ENCODE measurements at regions not wholly inside any gene's neighbourhood (a gene's known extent, or its start where the extent isn't known, plus 50 kb on each side); places are given as distances from the start of the nearest gene placed in this dataset.

DNA sequence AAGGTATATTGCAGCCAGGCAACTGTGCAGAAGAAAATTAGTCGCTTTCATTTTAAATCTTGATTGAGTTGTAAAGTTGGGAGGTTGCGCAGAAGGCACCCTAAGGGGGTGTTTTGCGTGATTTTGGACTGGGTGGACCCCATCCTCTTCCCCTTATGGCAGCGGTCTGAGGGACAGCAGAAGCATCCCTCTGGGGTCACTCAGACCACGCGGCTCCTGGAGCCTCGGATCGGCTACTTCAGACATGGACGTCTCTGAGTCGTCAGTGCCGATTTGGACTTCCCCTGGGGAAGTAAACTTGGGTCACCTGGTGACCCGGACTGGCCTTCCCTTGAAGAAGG lies 639.0 kb upstream of the DPP6 start:
- no peak for ATAC-seq
- no peak overlapping the region for H3K27ac Mint-ChIP-seq
- no peaks in the 10 kb centered on the region for H3K27me3 Mint-ChIP-seq
- no peaks in the 10 kb centered on the region for H3K4me1 Mint-ChIP-seq
- no peak for DNase-seq
- no peak overlapping the region for H3K4me3 Mint-ChIP-seq
- H3K9me3 Mint-ChIP-seq: peaks cover 14 to 52% of the 10 kb centered on the region in 2 donors

DNA sequence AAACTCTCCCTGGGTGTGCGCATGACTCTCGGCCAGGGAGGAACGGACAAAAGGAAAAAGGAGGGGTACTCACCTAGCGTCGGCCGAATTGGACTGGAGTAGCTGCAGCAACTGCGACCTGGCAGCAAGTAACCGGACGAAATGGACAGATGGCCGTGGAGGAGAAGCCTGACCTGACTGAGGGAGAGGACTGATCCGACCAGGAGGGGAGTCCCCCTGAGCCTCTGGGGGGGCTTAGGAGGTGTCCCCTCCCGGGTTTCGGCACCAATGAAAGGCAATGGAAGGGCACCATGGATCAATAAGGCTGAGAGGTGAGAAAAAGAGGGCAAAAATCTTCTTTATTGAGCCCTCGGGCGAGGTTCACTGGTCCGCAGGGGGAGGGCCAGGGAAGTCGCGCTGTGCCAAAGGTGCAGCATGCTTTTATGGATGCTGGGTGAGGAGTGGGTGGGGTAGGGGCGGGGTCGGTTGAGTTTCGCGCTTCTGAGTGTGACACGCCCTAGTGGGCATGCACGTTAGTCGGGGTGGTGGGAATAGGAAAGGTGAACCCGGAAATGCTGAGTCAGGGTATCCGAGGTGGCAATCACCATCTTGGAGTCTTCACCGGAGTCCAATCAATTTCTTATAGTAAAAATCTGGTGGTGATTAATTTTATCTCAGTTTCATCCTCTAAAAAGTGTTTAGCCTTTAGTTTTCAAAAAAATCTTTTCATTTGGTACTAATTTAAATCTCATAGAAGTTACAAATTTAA lies 638.5 kb upstream of the DPP6 start:
- DNase-seq (no peak), ATAC-seq (no peak)
- Mint-ChIP-seq H3K27ac (no peak overlapping the region), H3K4me1 (no peaks in the 10 kb centered on the region), H3K4me3 (no peak overlapping the region), H3K27me3 (no peaks in the 10 kb centered on the region), H3K9me3 (peaks cover 19 to 52% of the 10 kb centered on the region in 2 donors)

DNA sequence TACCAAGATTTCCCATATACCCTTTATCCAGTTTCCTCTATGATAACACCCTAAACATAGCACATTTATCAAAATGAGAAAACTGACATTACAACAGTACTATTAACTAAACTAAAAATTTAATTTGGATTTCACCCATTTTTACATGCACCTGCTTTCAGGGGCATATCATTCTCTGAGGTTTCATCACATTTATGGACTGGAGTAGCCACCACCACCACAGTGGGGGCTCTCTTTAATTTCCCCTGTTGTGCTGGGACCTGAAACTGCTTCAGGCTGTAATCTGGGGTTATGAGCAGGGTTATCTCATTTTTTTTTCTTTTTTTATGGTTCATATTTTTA lies 637.9 kb upstream of the DPP6 start:
- DNase-seq (no peak), ATAC-seq (no peak)
- Mint-ChIP-seq H3K27me3 (no peaks in the 10 kb centered on the region), H3K4me1 (no peaks in the 10 kb centered on the region), H3K4me3 (no peak overlapping the region), H3K27ac (no peak overlapping the region), H3K9me3 (peaks cover 19 to 52% of the 10 kb centered on the region in 2 donors)

DNA sequence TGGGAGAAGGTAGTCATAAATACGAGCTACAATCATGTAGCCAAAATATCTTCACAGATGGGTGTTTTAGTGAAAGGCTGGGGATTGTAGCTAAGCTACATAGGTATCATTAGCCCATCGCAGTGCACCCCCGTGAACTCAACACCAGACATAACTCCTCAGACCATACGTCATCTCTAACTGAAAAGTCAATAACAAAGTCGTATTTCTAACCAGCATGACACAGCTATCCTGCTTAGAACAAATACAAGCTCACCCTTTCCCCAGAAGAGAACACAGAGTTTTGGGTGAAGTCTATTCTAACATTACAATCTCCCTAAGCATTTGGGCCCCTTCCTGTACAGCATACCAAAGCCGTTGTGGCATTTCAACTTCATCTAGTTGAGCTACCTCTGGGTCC lies 636.6 kb upstream of the DPP6 start:
- Mint-ChIP-seq H3K27ac (no peak overlapping the region), H3K27me3 (no peaks in the 10 kb centered on the region)
- no peak for ATAC-seq

DNA sequence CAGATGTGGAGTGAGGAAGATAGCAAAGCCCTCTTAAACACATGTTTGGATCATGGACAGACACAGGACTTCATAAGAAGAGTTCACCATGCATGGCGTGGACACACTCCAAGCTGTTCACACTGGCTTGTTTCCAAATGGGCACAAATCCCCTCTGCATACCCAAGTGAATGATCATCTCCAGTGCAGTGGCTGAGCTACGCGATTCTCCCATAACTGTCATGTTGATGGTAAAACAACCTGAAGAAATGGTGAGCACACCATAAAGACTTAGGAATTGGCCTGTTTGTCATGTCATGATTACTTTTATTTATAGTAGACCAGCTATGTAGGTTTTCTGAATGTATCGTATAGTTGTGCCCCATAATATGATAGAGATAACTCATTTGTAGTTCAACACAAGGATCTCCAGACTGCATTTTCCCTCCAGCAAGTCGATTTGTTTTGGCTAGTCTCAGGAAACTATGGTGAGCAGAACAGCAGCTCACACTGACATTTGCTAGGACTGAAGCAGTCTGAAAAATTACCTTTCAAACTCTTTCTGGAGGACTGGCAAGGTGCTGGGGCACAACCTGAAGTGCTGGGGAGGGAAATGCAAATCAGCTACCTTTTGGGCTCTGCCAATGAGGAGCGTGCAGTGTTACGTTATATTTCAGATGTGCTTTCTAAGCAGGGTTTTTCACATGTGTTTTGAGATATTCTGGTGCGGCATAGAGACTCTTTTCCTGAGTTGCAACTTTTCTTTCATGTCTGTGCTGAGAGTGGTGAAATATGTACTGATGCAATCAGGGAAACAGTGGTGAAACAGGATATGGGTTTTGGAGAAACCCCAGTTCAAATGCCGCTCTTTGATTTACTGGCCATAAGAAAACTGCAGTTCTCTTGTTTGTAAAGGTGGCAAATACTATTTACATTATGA lies 629.6 kb upstream of the DPP6 start:
- Mint-ChIP-seq H3K4me3 (no peak overlapping the region), H3K9me3 (peaks cover 0 to 8% of the 10 kb centered on the region in 2 donors)
- peak; percentile 46 for ATAC-seq

More for the DNA sequence above, 636.6 kb upstream of the DPP6 start:
- no peak for DNase-seq
- Mint-ChIP-seq H3K4me1 (no peaks in the 10 kb centered on the region), H3K4me3 (no peak overlapping the region), H3K9me3 (peaks cover 19 to 43% of the 10 kb centered on the region in 2 donors)

DNA sequence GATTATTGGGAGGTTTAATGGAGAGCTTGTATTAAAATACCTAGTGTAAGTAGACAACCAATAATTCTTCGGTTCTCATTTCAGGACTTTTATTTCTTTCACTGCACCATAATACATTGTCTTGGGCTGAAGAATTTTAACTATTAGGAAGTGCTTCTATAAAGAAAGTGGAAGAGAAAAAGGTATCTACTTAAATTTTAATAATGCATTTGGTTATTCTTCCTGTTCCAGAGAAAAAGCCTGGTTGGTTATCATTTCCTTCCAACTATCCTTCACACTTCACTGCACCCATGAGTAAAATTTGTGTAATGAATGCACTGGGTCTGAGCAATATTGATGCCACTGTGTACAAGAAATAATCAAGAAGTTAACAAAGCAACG lies 629.0 kb upstream of the DPP6 start:
- no peak for ATAC-seq
- Mint-ChIP-seq H3K27ac (peak overlapping the region; percentile 15 to 52), H3K9me3 (peaks cover 0 to 8% of the 10 kb centered on the region in 2 donors)

More for the DNA sequence above, 629.6 kb upstream of the DPP6 start:
- Mint-ChIP-seq H3K27me3 (no peaks in the 10 kb centered on the region), H3K27ac (peak overlapping the region; percentile 21 to 52), H3K4me1 (peaks cover 7% of the 10 kb centered on the region)
- no peak for DNase-seq

DNA sequence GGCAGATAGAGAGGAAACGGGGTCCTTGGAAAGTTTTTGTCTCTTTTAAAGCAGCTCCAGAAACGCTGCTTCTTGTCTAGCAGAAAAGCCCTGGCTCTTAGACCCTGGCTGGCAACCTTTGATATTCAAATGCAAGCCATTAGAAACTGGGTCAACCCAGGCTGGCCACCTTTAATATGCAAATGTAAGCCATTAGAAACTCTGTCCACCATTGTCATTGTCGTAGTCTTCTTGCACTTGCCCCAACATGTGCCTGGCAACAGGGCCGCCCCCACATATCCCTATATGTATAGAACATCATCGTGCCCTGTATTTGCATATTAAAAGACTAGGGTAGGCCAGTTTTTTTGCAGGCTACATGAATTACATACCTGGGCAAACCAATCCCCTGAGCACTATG lies 621.3 kb upstream of the DPP6 start:
- Mint-ChIP-seq H3K27me3 (no peaks in the 10 kb centered on the region), H3K4me3 (no peak overlapping the region), H3K27ac (no peak overlapping the region), H3K9me3 (peaks cover 8 to 18% of the 10 kb centered on the region in 2 donors), H3K4me1 (no peaks in the 10 kb centered on the region)
- DNase-seq: no peak
- ATAC-seq: no peak

More for the DNA sequence above, 629.0 kb upstream of the DPP6 start:
- Mint-ChIP-seq H3K27me3 (no peaks in the 10 kb centered on the region), H3K4me1 (peaks cover 7% of the 10 kb centered on the region), H3K4me3 (no peak overlapping the region)
- no peak for DNase-seq

DNA sequence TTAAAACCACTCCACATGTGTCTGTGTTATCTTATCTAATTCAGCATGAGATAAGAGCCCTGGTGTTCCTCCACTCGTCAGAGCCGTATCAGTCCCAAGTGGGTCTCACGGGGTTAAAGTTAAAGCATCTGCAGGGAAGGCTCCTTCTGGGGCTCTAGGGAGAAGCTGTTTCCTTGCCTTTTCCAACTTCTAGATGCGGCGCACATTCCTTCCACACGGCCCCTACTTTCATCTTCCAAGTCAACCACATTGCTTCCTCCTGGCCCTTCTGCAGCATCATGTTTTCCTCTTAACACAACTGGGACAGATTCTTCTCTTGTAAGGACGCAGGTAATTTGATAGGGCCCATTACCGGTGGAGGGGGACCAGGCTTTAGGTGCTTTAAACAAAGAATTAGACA lies 620.1 kb upstream of the DPP6 start:
- no peak for ATAC-seq
- no peak for DNase-seq
- H3K4me1 Mint-ChIP-seq: no peaks in the 10 kb centered on the region
- no peak overlapping the region for H3K27ac Mint-ChIP-seq
- no peak overlapping the region for H3K4me3 Mint-ChIP-seq
- H3K9me3 Mint-ChIP-seq: peaks cover 16 to 26% of the 10 kb centered on the region in 2 donors
- H3K27me3 Mint-ChIP-seq: no peaks in the 10 kb centered on the region

DNA sequence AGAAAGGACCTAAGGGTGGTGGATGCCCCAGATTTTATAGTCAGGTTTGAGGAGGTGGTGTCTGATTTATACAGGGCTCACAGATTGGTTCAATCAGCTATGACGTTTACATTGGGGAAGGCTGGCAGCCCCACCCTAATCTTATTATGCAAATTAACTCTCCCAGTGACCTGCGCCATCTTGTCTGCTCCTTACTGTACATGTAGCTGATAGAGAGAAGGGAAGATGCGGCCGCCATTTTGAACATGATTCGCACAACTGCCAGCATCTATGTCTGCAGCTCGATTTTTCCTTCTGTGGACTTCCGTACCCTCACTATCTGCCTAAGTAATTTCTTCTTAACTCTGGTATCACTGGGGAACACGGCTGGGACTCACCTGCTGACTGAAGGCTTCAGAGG lies 619.0 kb upstream of the DPP6 start:
- Mint-ChIP-seq H3K4me1 (no peaks in the 10 kb centered on the region), H3K27me3 (no peaks in the 10 kb centered on the region), H3K27ac (no peak overlapping the region), H3K4me3 (no peak overlapping the region), H3K9me3 (peaks cover 16 to 26% of the 10 kb centered on the region in 2 donors)
- DNase-seq (no peak), ATAC-seq (no peak)

DNA sequence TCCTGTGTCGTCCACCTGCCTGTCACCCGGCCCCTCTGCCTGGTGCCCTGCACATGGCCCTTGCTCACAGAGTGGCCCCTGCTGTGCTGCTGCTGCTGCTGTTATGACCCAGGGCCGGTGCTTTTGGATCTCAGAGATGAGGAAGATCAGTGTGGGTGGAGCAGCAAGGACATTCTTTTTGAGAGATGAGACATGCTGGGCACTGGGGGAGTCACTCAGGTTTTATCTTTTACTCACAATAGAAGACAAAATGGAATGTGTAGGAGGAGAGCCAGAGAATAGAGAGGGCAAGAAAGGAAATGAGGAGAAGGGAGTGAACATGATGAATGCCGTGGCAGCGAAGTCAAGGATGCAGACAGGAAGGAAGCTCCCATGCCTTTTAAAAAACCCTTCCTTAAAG lies 611.5 kb upstream of the DPP6 start:
- ATAC-seq (no peak), DNase-seq (no peak)
- H3K27me3 Mint-ChIP-seq: no peaks in the 10 kb centered on the region
- H3K9me3 Mint-ChIP-seq: peaks cover 10 to 14% of the 10 kb centered on the region in 2 donors
- H3K4me3 Mint-ChIP-seq: no peak overlapping the region
- no peak overlapping the region for H3K27ac Mint-ChIP-seq
- no peaks in the 10 kb centered on the region for H3K4me1 Mint-ChIP-seq

DNA sequence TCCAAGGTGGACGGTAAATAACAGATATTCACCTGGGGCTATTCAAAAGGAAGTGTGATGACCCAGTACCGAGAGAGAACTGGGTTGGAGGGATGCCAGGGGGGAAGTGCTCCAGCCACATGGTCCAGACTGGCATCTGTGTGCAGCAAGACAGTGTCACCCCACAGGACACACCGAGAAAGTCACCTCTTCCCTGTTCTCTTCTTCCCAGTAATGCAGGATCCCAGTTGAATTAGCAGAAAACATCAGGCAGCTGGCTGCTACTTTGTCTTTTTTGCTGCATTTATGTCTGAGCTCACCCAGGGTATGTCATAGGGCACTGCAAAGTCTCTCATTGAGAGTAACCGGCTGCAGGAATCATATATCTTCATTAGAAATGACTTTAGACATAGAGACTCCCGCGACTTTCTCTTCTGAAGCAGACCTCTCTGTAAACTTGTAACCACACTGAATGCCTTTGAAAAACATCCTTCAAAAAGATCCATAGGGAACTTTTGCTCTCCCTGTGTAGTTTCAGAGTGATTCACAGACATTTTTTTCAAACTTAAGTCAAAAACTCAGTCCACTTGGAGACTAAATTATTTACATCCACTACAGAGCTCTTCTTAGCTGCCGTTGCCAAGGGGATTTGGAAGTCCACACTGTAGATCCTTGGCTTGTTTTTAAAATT lies 609.0 kb upstream of the DPP6 start:
- H3K4me1 Mint-ChIP-seq: no peaks in the 10 kb centered on the region
- no peaks in the 10 kb centered on the region for H3K27me3 Mint-ChIP-seq
- H3K9me3 Mint-ChIP-seq: peaks cover 0 to 4% of the 10 kb centered on the region in 2 donors
- H3K4me3 Mint-ChIP-seq: no peak overlapping the region
- H3K27ac Mint-ChIP-seq: no peak overlapping the region
- DNase-seq: no peak
- ATAC-seq: no peak

DNA sequence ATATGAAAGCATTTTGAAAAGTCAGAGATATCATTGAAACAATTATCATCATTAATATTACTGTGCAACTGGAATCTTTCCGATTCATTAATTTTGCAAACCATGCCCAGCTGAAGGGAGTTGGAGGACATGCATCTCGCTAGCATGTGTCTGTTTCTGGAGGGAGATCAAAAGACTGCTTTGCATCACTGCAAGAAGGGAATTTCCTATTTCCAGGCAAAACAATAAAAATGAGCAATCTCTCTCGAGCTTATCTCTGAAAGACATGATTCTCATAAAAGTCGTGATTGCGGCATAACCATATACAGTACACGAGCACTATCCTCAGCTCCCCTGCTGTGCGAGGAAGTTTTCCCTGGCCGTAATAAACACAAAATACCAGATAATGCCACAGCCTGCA lies 607.6 kb upstream of the DPP6 start:
- no peak for ATAC-seq
- H3K9me3 Mint-ChIP-seq: peaks cover 0 to 4% of the 10 kb centered on the region in 2 donors
- no peaks in the 10 kb centered on the region for H3K4me1 Mint-ChIP-seq
- H3K27me3 Mint-ChIP-seq: no peaks in the 10 kb centered on the region
- DNase-seq: no peak
- H3K4me3 Mint-ChIP-seq: no peak overlapping the region
- no peak overlapping the region for H3K27ac Mint-ChIP-seq

DNA sequence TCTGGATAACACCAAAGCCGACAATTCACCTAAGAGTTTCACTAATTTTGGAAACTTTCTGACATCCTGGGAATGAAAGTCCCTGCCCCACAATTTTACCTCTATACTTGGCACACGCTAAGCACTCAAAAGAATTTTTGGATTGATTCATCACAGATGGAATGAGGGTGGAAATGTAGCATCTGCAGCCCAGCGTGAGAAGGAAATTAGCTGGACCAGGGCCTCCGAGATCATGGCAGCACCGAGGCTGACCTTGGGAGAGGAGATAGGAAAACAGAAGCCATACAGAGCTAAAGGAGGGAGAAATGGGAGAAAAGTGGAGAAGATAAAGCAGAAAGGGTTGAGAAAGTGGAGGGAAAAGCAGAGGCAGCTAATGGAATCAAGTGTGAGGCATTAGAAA lies 606.6 kb upstream of the DPP6 start:
- no peaks in the 10 kb centered on the region for H3K4me1 Mint-ChIP-seq
- no peaks in the 10 kb centered on the region for H3K27me3 Mint-ChIP-seq
- H3K9me3 Mint-ChIP-seq: peaks cover 0 to 9% of the 10 kb centered on the region in 2 donors
- no peak overlapping the region for H3K4me3 Mint-ChIP-seq
- DNase-seq: no peak
- ATAC-seq: no peak
- no peak overlapping the region for H3K27ac Mint-ChIP-seq

DNA sequence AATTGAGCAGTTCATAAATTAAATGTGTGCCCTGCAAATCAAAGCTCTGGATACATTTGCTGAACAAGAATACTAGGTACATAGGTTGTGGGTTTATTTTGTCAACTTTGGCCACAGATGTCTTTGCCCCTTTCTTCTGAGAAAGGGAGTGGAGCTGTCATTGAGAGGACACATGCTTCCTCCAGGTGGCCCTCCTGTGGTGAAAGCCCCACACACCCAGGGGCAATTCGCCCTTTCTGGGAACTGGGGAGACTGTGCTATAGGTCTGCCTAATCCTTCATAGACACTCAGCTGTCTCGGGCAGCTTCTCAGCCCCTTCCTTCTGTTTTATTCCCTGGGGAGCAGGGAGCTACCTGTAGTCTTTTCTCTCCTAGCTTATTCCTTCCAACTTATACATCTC lies 605.7 kb upstream of the DPP6 start:
- Mint-ChIP-seq H3K9me3 (peaks cover 0 to 16% of the 10 kb centered on the region in 2 donors), H3K4me3 (no peak overlapping the region), H3K4me1 (no peaks in the 10 kb centered on the region), H3K27ac (peak overlapping the region in 1 of 2 donors; percentile 72), H3K27me3 (no peaks in the 10 kb centered on the region)
- no peak for DNase-seq
- ATAC-seq: no peak

DNA sequence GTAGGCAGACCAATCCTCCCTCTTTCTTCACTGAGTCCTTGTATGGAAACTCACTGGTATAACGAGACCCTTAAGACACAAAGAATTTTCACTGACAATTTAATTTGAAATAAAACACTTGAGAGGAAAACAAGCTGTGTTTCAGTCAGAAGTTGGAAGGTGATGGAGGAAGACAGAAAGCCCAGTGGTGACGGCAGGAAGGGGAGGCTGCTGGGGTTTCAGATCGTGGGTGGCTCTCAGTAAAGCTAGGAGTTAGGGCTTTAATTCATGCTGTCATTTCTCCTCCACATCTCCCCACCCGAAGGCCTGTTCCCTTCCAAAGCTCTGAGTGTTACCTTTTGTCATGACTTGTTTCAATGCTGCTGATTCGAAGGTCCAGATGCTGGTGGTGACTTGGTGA lies 605.2 kb upstream of the DPP6 start:
- Mint-ChIP-seq H3K4me3 (no peak overlapping the region), H3K27me3 (no peaks in the 10 kb centered on the region), H3K27ac (no peak overlapping the region), H3K9me3 (peaks cover 0 to 15% of the 10 kb centered on the region in 2 donors), H3K4me1 (no peaks in the 10 kb centered on the region)
- no peak for DNase-seq
- no peak for ATAC-seq

DNA sequence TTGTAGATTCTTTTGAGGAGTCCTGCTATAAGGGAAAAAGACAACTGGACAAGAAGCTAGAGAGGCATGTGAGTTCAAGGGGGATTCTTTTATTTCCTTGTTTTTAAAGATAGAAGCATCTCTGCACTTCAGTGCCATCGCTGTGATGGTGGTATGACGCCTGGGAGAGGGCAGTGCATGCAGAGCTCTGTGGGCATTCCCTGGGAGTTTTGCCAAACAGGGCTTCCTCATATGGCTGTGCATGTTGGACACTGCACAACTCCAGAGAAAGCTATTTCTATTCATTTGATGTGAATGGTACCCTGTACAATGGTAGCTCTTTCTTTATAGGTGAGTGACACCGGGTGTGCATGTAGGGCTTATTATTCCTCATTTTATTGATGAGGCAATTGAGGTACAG lies 599.5 kb upstream of the DPP6 start:
- Mint-ChIP-seq H3K4me1 (no peaks in the 10 kb centered on the region), H3K9me3 (peaks cover 13 to 17% of the 10 kb centered on the region in 2 donors), H3K27me3 (no peaks in the 10 kb centered on the region)

More for the DNA sequence above, 599.5 kb upstream of the DPP6 start:
- DNase-seq (no peak), ATAC-seq (no peak)
- Mint-ChIP-seq H3K4me3 (no peak overlapping the region), H3K27ac (no peak overlapping the region)
